ENCODE measurements at regions not wholly inside any gene's neighbourhood (a gene's known extent, or its start where the extent isn't known, plus 50 kb on each side); places are given as distances from the start of the nearest gene placed in this dataset.
A peak's percentile ranks its signal among the peaks of the same experiment; 100 is the strongest.

DNA sequence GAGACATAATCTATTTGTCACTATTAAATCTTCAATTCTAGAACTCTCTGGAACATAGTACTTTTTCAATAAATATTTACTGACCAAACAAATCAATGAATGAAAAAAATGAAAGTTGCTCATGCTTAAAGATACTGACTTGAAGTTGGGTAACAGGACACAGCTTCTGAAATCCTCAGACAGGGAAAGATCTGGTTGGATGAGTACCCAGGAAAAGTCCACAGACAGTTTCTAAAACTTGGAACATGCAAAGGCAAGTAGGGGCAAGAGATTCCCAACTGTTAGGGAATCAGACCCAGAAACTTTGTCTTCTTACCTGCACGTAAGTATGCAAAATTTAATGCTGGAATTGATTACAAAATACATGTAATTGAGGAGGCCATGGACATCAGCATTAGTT, 366.2 kb downstream of the ACTL7B start:
- Mint-ChIP-seq H3K4me1 (peaks cover 6% of the 10 kb centered on the region), H3K36me3 (no peaks in the 10 kb centered on the region), H3K27me3 (ENCODE audit: low read depth in 3 of 3) (peaks cover 2 to 11% (median 2%) of the 10 kb centered on the region in 3 donors), H3K9me3 (no peaks in the 10 kb centered on the region), H3K27ac (no peak overlapping the region), H3K4me3 (no peak overlapping the region)
- no peaks in the 10 kb centered on the region for H3K9me3 ChIP-seq (replicated peaks in 1 of 2; ENCODE audit: control insufficient read depth in 1 of 2, insufficient read depth in 1 of 2, low read length in 2 of 2)
- no peaks in the 10 kb centered on the region for H3K27me3 ChIP-seq (ENCODE audit: control insufficient read depth in 2 of 2, insufficient read depth in 2 of 2, low read length in 2 of 2)
- H3K9ac ChIP-seq (ENCODE audit: insufficient read depth, low read length, poor library complexity, severe bottlenecking), result no peak overlapping the region
- H3K27ac ChIP-seq (ENCODE audit: low read depth in 1 of 2, low read length in 2 of 2), result no peak overlapping the region
- no peaks in the 10 kb centered on the region for H3K4me1 ChIP-seq (ENCODE audit: control insufficient read depth in 1 of 2, insufficient read depth in 2 of 2, low read length in 2 of 2)
- WGBS (ENCODE audit: insufficient coverage), result no CpG with 5 or more reads among the region's 1 CpG
- TF ChIP-seq, protein P1, sequence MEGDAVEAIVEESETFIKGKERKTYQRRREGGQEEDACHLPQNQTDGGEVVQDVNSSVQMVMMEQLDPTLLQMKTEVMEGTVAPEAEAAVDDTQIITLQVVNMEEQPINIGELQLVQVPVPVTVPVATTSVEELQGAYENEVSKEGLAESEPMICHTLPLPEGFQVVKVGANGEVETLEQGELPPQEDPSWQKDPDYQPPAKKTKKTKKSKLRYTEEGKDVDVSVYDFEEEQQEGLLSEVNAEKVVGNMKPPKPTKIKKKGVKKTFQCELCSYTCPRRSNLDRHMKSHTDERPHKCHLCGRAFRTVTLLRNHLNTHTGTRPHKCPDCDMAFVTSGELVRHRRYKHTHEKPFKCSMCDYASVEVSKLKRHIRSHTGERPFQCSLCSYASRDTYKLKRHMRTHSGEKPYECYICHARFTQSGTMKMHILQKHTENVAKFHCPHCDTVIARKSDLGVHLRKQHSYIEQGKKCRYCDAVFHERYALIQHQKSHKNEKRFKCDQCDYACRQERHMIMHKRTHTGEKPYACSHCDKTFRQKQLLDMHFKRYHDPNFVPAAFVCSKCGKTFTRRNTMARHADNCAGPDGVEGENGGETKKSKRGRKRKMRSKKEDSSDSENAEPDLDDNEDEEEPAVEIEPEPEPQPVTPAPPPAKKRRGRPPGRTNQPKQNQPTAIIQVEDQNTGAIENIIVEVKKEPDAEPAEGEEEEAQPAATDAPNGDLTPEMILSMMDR (IDR thresholded peaks at IDR 0.05), result no peak
- no peaks in the 10 kb centered on the region for H3K36me3 ChIP-seq (replicated peaks in 1 of 2; ENCODE audit: control insufficient read depth in 1 of 2, insufficient read depth in 2 of 2, low read length in 2 of 2)
- H3K4me3 ChIP-seq (replicated peaks in 1 of 3; ENCODE audit: low read depth in 2 of 3, low read length in 3 of 3), result no peak overlapping the region
- no peaks in the 10 kb centered on the region for H4K20me1 ChIP-seq (ENCODE audit: insufficient read depth, low read length)
- intact Hi-C loops (cut with micrococcal nuclease), result no loop called here
- no peak overlapping the region for H3K4me2 ChIP-seq (replicated peaks; ENCODE audit: extremely low read depth, low read length, poor library complexity, severe bottlenecking)
- DNase-seq, result no peak
- no peak overlapping the region for H2AFZ ChIP-seq (ENCODE audit: insufficient read depth, low read depth, low read length, poor library complexity, severe bottlenecking)
- no peaks in the 10 kb centered on the region for H3K79me2 ChIP-seq (ENCODE audit: insufficient read depth, low read length)

DNA sequence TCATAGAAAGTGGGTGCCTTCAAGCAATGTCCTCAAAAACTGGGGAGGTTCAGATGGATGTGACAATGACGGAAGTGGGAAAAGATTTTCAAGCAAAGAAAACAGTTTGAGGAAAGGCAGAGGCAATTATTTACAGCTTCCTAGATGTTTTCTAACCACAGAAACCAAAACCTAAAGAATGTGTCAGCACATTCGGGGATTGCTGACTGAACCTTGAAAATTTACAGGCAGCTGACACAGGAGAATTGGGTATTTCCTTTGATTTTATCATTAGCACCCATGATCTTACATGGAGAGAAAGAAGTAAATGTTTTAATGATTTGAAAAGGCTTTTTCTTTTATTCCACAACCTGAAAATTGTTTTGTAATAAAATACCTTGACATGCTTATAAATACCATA, 369.0 kb downstream of the ACTL7B start:
- Histone ChIP-seq H3K4me1 (ENCODE audit: control insufficient read depth in 1 of 2, insufficient read depth in 2 of 2, low read length in 2 of 2) (no peaks in the 10 kb centered on the region), H2AFZ (ENCODE audit: insufficient read depth, low read depth, low read length, poor library complexity, severe bottlenecking) (no peak overlapping the region), H3K27ac (ENCODE audit: low read depth in 1 of 2, low read length in 2 of 2) (no peak overlapping the region), H4K20me1 (ENCODE audit: insufficient read depth, low read length) (no peaks in the 10 kb centered on the region), H3K4me3 (replicated peaks in 1 of 3; ENCODE audit: low read depth in 2 of 3, low read length in 3 of 3) (no peak overlapping the region), H3K4me2 (replicated peaks; ENCODE audit: extremely low read depth, low read length, poor library complexity, severe bottlenecking) (no peak overlapping the region), H3K9me3 (replicated peaks in 1 of 2; ENCODE audit: control insufficient read depth in 1 of 2, insufficient read depth in 1 of 2, low read length in 2 of 2) (no peaks in the 10 kb centered on the region), H3K79me2 (ENCODE audit: insufficient read depth, low read length) (no peaks in the 10 kb centered on the region), H3K27me3 (ENCODE audit: control insufficient read depth in 2 of 2, insufficient read depth in 2 of 2, low read length in 2 of 2) (no peaks in the 10 kb centered on the region), H3K9ac (ENCODE audit: insufficient read depth, low read length, poor library complexity, severe bottlenecking) (no peak overlapping the region), H3K36me3 (replicated peaks in 1 of 2; ENCODE audit: control insufficient read depth in 1 of 2, insufficient read depth in 2 of 2, low read length in 2 of 2) (no peaks in the 10 kb centered on the region)
- H3K36me3 Mint-ChIP-seq, result no peaks in the 10 kb centered on the region
- no CpG with 5 or more reads among the region's 2 CpGs for WGBS (ENCODE audit: insufficient coverage)
- intact Hi-C loops (cut with micrococcal nuclease), result no loop called here
- H3K9me3 Mint-ChIP-seq, result no peaks in the 10 kb centered on the region
- TF ChIP-seq, protein P1 (IDR thresholded peaks at IDR 0.05), result no peak
- H3K4me3 Mint-ChIP-seq, result no peak overlapping the region
- H3K4me1 Mint-ChIP-seq, result peaks cover 6% of the 10 kb centered on the region
- DNase-seq, result peak in 1 of 3 donors; percentile 19
- H3K27me3 Mint-ChIP-seq (ENCODE audit: low read depth in 3 of 3), result peaks cover 2 to 12% (median 4%) of the 10 kb centered on the region in 3 donors
- H3K27ac Mint-ChIP-seq, result peak overlapping the region in 1 of 7 donors; percentile 66

Data from CD14-positive monocyte (primary cell).